Stimulated activated CD4-positive, alpha-beta T cell treated with anti-CD3 and anti-CD28 coated beads, Interleukin-15, amount 100 ng/mL, for 24 hours (primary cell): ENCODE measurements at regions not wholly inside any gene's neighbourhood (a gene's known extent, or its start where the extent isn't known, plus 50 kb on each side); places are given as distances from the start of the nearest gene placed in this dataset.

ENCODE experiments used
- DNase-seq: peaks from one replicate; pipeline ENCODE4 v3.0.0-alpha.2; 2020

DNA sequence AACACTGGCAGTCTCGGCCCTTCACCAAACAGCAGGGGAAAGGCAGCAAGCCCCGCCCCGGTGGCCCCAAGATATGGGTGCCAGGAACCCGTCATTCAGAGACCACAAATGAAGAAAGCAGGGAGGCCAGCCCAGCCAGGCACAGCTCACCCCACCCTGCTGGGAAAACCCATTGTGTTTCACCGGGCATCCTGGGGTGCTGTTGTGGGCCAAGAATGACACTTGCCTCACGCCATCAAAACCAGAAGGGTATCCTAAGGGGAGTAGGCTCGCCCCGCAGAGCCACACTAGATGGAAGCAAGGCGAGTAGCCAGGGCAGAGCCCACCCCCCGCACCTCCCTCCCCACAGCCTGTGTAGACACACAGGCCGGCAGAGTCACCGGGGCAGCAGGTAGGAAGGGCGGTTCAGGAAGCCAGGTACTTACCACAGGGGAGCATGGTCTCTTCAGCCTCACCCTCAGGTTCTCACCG is 72.5 kb upstream of the KCNMA1 start:
- DNase-seq: peak; percentile 21

DNA sequence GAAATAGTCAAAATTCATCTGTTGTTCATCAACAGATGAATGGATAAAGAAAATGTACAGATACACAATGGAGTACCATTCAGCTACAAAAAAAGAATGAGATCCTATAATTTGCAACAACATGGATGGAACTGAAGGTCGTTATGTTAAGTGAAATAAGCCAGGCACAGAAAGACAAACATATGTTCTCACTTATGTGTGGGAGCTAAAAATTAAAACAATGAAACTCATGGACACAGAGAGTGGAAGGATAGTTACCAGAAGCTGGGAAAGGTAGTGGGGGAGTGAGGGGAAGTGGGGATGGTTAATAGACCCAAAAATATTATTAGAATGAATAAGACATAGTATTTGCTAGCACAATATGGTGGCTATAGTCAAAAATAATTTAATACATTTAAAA is 70.0 kb upstream of the KCNMA1 start:
- DNase-seq: no peak

DNA sequence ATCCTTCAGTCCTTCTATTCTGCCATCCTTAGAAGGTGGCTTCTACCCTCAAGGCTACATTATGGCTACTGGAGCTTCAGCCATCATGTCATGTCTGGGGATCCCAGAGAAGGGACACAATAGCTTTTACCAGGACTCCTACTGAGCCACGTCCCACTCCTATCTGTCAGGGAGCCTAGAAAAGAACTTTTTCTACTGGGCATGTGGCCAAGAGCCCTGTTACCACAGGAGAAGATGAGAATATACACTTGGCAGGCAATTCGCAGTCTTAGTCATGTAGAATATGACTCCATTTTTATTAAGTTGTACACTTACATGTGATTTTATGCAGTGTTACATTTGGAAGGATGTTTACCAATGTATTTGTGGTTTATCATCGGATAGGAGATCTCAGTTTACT is 64.6 kb upstream of the KCNMA1 start:
- no peak for DNase-seq

DNA sequence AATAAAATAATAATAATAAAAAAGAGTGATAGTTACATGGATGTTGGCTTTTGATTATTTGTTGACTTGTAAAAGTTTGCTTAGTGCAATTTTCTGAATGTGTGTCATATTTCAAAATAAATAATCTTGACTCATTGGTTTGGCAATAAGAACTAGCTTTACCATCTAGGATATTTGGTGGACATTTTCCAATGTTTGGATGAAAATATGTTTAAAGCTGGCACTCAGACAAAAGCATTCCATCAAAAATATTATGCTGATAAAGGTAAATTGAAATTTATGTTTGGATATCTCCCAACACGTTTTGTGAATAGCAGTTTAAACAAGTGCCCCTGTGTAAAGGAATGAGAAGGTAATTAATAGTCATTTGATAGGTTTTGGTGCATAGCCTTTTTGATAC is 62.5 kb upstream of the KCNMA1 start:
- no peak for DNase-seq

DNA sequence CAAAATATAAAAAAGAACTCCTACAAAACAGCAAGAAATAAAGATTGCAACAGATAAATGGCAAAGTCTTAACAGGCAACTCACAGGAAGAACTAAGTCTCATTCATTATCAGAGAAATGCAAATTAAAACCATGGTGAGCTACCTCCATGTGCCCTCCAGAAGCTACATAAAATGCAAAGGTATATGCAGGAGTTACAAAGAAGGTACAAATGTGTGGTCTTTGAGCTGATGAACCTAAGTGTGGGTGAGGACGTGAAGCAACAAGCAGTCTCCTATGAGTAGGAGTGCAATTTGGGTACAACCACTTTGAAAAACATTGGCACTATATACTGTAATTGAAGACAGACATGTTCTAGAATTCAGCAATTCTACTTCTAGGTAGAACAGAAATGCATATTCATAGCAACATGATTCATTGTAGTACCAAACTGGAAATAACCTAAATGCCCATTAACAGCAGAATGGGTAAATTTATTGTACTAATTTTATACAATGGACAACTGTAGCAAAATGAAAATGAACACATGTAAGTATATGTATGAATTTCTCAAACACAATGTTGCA is 61.6 kb upstream of the KCNMA1 start:
- no peak for DNase-seq

DNA sequence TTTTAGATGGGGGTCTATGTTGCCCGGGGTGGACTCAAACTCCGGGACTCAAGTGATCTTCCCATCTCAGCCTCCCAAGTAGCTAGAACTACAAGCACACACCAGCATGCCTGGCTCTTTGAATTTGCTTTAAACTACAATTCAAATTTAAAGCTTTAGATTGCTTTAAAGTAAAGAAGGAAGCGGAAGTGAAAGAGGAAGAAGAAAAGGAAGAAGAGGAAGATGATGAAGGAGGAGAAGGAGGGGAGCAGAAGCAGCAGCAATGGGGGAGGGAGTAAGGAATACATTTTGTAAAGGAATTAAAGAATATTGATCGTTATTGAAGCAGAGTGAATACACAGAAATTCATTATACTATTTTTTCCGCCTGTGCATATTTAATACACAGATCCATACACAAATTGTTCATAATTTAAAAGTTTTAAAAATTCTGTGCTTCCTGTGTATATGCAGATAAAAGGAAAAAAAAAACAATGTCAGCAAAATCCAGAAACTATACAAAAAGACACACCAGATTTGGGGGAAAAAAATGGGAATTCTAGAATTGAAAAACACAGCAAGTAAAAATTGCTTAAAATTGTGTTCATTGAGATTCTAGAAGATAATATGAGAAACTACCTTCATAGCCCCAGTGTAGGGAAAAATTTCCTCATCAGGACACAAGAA is 60.8 kb upstream of the KCNMA1 start:
- DNase-seq: no peak

DNA sequence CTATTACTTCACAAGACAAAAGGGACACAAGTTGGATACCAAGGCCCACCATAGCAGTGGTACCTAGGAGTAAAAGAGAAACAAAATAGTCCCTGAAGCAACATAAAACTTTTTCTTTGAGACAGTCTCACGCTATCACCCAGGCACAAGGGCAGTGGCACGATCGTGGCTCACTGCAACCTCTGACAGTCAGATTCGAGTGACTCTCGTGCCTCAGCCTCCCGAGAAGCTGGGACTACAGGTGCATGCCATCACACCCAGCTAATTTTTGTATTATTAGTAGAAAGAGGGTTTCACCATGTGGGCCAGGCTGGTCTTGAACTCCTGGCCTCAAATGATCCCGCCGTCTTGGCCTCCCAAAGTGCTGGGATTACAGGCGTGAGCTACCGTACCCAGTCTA is 59.0 kb upstream of the KCNMA1 start:
- DNase-seq: no peak

DNA sequence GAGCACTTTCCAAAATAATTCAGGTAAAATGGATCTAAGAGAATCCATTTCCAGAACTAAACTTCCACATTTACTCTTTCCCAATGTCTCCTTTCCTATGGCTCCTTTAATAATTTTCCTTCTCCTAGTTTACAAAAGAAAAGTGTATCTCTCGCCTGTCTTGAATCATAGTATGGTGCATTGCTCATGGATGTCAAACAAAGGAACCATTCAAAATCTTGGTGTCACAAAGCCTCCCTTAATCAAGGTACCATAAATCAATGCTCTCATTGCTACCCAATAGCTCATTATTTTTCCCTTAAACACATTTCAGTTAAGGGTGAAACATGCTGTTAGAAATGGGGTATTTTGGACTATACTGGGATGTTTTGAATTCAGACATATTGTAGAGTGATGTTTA is 57.6 kb upstream of the KCNMA1 start:
- DNase-seq: no peak

DNA sequence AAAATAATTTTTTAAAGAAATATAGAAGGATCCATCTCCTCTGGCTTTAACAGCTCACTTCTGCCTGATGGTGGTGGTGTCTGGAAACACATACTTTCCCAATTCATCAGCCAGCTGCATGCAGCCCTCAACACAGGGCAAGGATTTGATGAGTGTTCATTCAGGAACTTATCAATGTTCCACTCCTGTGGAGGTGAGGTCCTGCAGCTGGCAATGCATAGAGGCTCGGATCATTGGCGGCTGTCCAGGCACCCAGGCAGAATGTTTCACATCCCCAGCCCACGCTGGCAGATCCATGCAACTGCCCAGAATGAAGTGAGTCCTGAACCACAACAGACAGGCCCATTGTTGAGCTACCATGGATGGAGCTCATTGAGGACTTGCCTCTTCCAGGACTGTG is 55.2 kb upstream of the KCNMA1 start:
- no peak for DNase-seq

DNA sequence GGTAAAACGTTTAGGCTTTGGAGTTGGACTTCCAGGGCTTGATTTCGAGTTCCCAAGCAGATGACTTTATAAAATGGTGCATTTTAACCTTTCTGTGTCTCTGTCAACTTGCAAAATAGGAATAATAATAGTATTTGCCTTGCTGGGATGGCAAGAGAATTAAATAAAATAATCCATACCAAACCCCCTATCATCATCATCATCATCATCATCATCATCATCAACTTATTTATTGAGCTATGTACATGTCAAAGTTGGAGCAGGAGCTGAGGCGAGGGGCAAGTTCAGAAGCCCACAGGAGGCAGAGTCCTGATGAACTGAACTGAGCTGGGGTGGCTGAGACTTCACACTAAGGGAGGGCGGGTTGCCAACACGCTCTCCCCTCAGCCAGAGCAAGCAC is 51.7 kb upstream of the KCNMA1 start:
- DNase-seq: no peak

DNA sequence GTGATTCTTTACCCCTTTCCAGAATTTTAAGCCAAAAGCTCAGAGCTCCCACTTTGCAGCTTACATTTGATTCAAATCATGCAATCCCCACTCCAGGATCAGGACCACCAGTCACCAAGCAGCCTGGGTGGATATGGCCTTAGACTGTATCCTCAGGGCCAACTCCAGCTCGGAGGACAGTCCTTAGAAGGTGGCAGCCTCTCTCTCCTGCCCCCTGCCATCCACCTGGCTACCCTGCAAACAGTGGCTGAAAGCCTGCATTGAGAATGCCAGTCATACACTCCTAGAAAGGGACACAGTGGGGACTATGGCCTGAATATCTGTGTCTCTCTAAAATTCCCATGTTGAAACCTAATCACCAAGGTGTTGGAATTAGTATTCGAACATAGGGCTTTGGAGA is 50.0 kb upstream of the KCNMA1 start:
- no peak for DNase-seq
